GM19239 (cell line): ENCODE measurements at regions not wholly inside any gene's neighbourhood (a gene's known extent, or its start where the extent isn't known, plus 50 kb on each side); places are given as distances from the start of the nearest gene placed in this dataset.
"Not testable (repeated sequence)": the region's sequence is repeated elsewhere in the genome, so short reads cannot be mapped to it uniquely, and the experiment has no call there.

ENCODE experiments used
- DNase-seq: peaks from one replicate; pipeline ENCODE4 v3.0.0; 2011; ENCODE audit warnings: low spot score; ENCODE audit not compliant: insufficient read length
- FAIRE-seq: peaks from 2 replicates; lab custom pipeline; 2011; peaks lifted over from hg19 to GRCh38; lab: Jason Lieb, UNC

DNA sequence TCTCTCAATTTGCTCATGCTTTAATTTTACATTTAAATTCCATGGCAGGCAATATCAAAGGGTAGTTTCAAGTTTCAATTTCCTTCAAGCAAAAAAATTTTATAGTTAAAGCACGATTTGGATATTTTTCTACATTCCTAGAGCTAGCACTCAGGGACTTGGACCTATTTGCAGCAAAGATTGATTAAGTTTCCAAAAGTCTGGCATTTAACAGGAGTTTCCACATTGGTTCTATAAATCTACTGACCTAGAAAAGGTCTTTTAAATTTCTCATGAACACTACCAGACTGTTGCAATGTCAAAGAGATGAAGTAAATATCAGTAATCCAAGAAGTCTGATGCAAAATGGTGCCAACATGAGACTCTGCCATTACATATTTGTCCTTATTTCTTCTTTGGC, 253.7 kb upstream of the LINC00305 start:
- FAIRE-seq: no peak
- DNase-seq: no peak

- DNase-seq (no peak), FAIRE-seq (no peak)
Observed at GRCh38 chr18:64401268-64402060, 252.6 kb upstream of the LINC00305 start.

GRCh38 chr18:64399566-64399965, 250.7 kb upstream of the LINC00305 start:
- no peak for FAIRE-seq

GRCh38 chr18:64398320-64398719, 249.4 kb upstream of the LINC00305 start:
- DNase-seq (no peak), FAIRE-seq (no peak)

More at GRCh38 chr18:64399566-64399965, 250.7 kb upstream of the LINC00305 start:
- no peak for DNase-seq

DNA sequence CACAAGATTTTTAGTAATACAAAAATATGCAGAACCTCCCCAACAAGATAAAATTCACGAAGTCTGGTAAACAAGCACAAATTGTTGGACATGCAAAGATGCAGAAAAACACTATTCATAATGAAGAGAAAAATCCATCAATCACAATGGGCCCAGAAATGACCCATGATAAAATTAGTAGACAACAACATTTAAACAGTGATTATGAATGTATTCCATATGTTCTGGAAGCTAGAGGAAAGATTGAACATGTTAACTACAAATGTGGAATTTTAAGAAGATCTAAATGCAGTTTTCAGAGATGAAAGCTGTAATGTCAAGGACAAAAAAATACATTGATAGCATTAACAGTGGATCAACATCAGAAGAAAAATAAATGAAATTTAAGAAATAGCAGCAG, 243.3 kb upstream of the LINC00305 start:
- FAIRE-seq (no peak), DNase-seq (no peak)

GRCh38 chr18:64384101-64384500, 235.2 kb upstream of the LINC00305 start:
- no peak for DNase-seq
- FAIRE-seq: no peak

DNA sequence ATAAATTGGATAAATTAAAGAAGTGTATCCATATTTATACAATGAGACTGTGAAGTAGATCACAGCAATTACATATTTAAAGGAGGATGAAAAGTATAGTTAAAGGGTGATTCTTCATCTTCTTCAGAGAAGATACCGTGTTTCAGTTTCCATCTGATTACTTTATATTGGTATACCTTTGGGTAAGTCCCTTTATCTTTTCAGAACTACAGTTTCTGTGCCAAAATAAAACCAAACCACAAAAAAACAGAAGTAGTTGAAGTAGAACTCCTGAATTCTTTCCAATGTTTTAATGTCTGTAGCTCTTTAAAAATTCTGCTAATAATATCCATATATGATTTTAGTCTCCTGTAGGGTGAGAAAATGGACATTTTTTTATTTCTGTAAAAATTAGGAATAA, 231.2 kb upstream of the LINC00305 start:
- DNase-seq (no peak), FAIRE-seq (no peak)

DNA sequence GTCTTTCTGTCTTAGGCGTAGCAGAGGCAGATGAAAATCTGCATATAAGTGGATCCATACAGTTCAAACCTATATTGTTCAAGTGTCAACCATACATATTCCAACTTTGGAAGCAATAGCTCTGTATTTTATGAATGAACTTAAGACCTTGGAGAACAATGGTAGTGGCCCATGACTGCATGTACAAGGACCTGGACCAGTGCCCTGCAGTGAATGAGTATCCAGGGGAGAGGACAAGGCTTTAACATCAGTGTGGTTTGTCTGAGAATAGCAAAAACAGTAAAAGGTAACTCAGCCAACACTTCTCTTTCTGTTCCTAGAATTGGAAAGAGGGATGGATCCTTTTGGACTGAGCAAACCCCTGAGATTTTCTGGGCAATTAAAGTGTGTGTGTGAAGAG, 230.8 kb upstream of the LINC00305 start:
- FAIRE-seq (peak; percentile 72), DNase-seq (no peak)

DNA sequence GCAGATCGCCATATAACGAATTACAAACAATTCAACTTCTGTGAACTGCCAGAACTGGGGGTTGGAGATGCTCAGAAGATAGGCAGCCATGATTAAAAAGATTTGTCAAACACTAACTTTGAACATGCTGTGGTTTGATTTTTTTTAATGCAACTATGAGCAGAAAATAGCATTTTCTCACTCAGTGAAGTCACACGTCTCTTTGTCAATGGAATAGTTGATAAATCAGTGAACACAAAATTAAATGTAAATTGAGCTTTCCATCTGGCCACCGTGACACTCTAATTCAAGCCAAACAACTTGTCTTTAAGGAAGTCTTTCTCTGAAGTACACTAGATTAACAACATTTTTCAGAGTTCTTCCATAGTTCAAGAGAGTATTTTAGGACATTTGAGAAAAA, 228.6 kb upstream of the LINC00305 start:
- DNase-seq (no peak), FAIRE-seq (no peak)

- DNase-seq: no peak
Observed at GRCh38 chr18:64372850-64373249, 224.0 kb upstream of the LINC00305 start.

DNA sequence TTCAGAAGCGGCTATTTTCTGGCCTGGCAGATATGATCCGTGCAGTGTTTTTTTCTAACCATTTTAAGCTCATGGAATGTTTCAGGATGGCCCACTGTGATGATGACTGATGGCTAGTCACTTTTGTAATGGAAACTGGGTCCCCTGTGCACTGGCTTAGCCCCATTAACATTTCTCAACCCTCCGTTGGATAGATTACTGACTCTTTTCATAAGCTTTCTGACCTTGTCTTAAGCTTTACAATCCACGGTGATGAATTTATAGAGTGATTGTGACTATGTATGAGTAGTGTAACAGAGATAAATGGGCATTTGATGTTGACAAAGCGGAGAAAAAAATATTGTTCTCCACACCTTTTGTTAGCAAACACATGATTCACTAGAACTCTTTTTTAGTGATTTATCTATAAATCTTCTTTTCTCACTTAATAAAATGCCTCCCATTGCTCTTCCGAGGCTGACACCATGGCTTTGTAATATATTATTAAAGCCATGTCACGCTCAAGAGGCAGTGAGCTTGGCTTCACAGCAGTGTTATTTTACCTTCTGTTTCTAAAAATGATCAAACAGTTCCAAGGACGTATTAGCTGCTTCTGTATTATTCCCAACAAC, 221.0 kb upstream of the LINC00305 start:
- not testable (repeated sequence) for DNase-seq, FAIRE-seq

More at GRCh38 chr18:64372850-64373249, 224.0 kb upstream of the LINC00305 start:
- FAIRE-seq: no peak

- no peak for FAIRE-seq
- no peak for DNase-seq
Observed at GRCh38 chr18:64365106-64365505, 216.2 kb upstream of the LINC00305 start.

- DNase-seq (no peak), FAIRE-seq (no peak)
Observed at GRCh38 chr18:64337673-64338072, 188.8 kb upstream of the LINC00305 start.

- no peak for DNase-seq
- no peak for FAIRE-seq
Observed at GRCh38 chr18:64337018-64337417, 188.1 kb upstream of the LINC00305 start.

- no peak for DNase-seq
- FAIRE-seq: no peak
Observed at GRCh38 chr18:64334748-64335147, 185.9 kb upstream of the LINC00305 start.

DNA sequence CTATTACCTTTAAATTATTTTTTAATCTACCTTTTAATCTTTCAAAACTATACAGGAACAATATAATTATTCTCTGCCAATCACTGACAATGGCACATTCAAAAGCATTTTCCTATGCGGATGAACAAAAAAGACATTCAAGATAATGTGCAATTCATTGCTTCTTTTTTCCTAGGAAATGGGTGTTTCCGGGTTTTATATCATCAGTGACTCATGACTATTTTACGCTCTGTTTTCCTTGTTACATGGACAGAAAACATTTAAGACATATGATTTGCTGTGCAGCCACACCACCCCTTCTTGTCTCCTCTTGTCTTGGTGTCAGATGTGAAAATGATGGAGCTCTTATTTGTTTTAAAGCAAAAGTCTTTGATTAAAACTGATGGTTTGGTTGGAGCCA, 184.7 kb upstream of the LINC00305 start:
- no peak for DNase-seq
- FAIRE-seq: no peak

DNA sequence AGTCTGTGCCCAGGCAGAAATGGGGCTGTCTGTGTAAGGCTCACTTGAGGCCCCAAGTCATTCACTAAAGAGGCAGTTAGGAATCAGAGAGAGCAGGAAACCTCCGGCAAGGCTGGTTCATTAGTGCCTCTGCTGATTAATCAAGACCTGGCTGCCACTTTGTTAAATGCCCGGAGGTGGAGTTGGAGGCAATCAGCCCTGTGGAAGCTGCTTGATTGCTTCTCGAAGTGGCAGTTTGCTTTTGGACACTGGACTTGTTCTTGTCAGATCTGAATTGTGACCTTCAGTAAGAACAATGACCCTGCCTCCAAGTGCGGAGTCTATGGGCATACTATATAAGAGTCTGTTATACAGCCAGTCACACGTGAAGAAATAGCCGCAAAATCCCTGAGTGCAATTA, 183.9 kb upstream of the LINC00305 start:
- DNase-seq (no peak), FAIRE-seq (no peak)

- DNase-seq (no peak), FAIRE-seq (no peak)
Observed at GRCh38 chr18:64331419-64331818, 182.5 kb upstream of the LINC00305 start.

GRCh38 chr18:64330931-64331330, 182.0 kb upstream of the LINC00305 start:
- FAIRE-seq (no peak), DNase-seq (no peak)

DNA sequence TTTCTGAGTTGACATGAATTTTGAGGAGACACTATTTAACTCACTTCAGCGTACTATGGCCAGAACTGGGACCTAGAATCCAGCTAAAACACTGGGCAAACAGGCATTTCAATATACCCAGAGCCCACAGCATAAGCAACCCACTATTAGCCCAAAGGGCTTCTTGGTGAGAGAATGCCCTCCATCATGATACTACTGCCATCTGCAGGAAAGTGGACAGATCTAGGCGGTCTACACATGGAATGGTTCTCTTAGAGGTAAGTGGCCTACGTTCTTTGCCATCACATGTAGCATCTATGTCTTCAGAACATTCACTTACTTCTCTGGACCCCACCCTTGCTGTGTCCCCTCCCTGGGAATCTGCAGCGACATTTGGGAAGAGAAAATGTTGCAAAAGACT, 181.3 kb upstream of the LINC00305 start:
- no peak for FAIRE-seq
- DNase-seq: no peak

DNA sequence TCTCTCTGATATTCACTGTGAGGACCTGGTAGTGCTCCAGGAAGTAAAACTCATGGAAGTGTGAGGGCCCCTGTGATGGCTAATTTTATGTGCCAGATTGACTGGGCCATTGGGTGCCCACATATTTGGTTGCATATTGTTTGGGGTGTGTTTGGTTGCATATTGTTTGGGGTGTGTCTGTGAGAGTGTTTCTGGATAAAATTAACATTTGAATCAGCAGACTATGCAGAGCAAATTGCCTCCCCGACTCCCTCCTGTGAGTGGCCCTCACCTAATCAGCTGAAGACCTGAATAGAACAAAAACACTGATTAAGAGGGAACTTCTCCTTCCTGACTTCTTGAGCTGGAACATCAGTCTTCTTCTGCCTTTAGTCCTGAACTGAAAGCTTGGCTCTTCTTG, 173.3 kb upstream of the LINC00305 start:
- FAIRE-seq (no peak), DNase-seq (no peak)

DNA sequence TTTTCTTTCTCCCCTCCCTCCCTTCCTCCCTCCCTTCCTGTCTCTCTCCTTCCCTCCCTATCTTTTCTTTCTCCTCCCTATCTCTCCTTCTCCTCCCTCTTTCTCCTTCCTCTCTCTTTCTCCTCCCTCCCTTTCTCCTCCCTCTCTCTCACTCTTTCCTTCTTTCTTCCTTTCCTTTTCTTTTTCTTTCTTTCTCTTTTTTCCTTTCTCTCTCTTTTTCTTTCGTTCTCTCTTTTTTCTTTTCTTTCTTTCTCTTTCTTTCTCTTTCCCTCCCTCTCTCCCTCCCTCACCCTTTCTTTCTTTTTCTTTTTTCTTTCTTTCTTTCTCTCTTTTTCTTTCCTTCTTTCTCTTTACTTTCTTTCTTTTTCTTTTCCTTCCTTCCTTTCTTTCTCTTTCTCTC, 169.7 kb upstream of the LINC00305 start:
- no peak for DNase-seq

More for the DNA sequence above, 169.7 kb upstream of the LINC00305 start:
- FAIRE-seq: no peak
